ENCODE measurements at regions not wholly inside any gene's neighbourhood (a gene's known extent, or its start where the extent isn't known, plus 50 kb on each side); places are given as distances from the start of the nearest gene placed in this dataset.

GRCh38 chr4:71267244-71267643 is 71.6 kb upstream of the SLC4A4 start:
- Histone ChIP-seq H3K27ac (no peak overlapping the region), H3K4me1 (replicated peaks) (peaks cover 1% of the 10 kb centered on the region; the same call in 1 of the 2 replicates), H3K9me3 (replicated peaks) (no peaks in the 10 kb centered on the region), H3K36me3 (no peaks in the 10 kb centered on the region), H3K27me3 (replicated peaks) (no peaks in the 10 kb centered on the region), H3K4me3 (no peak overlapping the region)
- no peak for DNase-seq (ENCODE audit: low read depth in 1 of 2, low spot score in 2 of 2)

GRCh38 chr4:71268166-71268565 is 70.7 kb upstream of the SLC4A4 start:
- H3K27ac ChIP-seq = no peak overlapping the region
- no peaks in the 10 kb centered on the region for H3K9me3 ChIP-seq (replicated peaks)
- H3K4me1 ChIP-seq (replicated peaks) = no peaks in the 10 kb centered on the region
- H3K4me3 ChIP-seq = no peak overlapping the region
- DNase-seq (ENCODE audit: low read depth in 1 of 2, low spot score in 2 of 2) = no peak
- H3K36me3 ChIP-seq = no peaks in the 10 kb centered on the region
- no peaks in the 10 kb centered on the region for H3K27me3 ChIP-seq (replicated peaks)

- no peaks in the 10 kb centered on the region for H3K36me3 ChIP-seq
- H3K4me1 ChIP-seq (replicated peaks) = no peaks in the 10 kb centered on the region
- no peak for DNase-seq (ENCODE audit: low read depth in 1 of 2, low spot score in 2 of 2)
- H3K9me3 ChIP-seq (replicated peaks) = no peaks in the 10 kb centered on the region
- no peak overlapping the region for H3K4me3 ChIP-seq
- H3K27ac ChIP-seq = no peak overlapping the region
- no peaks in the 10 kb centered on the region for H3K27me3 ChIP-seq (replicated peaks)
These were observed 69.6 kb upstream of the SLC4A4 start for GRCh38 chr4:71269233-71269632.

- no peaks in the 10 kb centered on the region for H3K36me3 ChIP-seq
- no peak for DNase-seq (ENCODE audit: low read depth in 1 of 2, low spot score in 2 of 2)
- H3K27ac ChIP-seq = no peak overlapping the region
- H3K27me3 ChIP-seq (replicated peaks) = no peaks in the 10 kb centered on the region
- H3K4me1 ChIP-seq (replicated peaks) = no peaks in the 10 kb centered on the region
- H3K9me3 ChIP-seq (replicated peaks) = no peaks in the 10 kb centered on the region
- H3K4me3 ChIP-seq = no peak overlapping the region
These were observed 67.9 kb upstream of the SLC4A4 start for GRCh38 chr4:71270901-71271300.

- Histone ChIP-seq H3K36me3 (no peaks in the 10 kb centered on the region), H3K4me3 (no peak overlapping the region), H3K9me3 (replicated peaks) (no peaks in the 10 kb centered on the region), H3K27ac (no peak overlapping the region), H3K27me3 (replicated peaks) (no peaks in the 10 kb centered on the region), H3K4me1 (replicated peaks) (no peaks in the 10 kb centered on the region)
- no peak for DNase-seq (ENCODE audit: low read depth in 1 of 2, low spot score in 2 of 2)
These were observed 65.8 kb upstream of the SLC4A4 start for GRCh38 chr4:71272976-71273375.

- no peaks in the 10 kb centered on the region for H3K27me3 ChIP-seq (replicated peaks)
- H3K36me3 ChIP-seq = no peaks in the 10 kb centered on the region
- no peak overlapping the region for H3K27ac ChIP-seq
- no peak overlapping the region for H3K4me3 ChIP-seq
- DNase-seq (ENCODE audit: low read depth in 1 of 2, low spot score in 2 of 2) = no peak
- H3K4me1 ChIP-seq (replicated peaks) = no peaks in the 10 kb centered on the region
- H3K9me3 ChIP-seq (replicated peaks) = no peaks in the 10 kb centered on the region
These were observed 63.8 kb upstream of the SLC4A4 start for GRCh38 chr4:71275004-71275403.

- Histone ChIP-seq H3K27ac (no peak overlapping the region), H3K27me3 (replicated peaks) (no peaks in the 10 kb centered on the region), H3K4me1 (replicated peaks) (no peaks in the 10 kb centered on the region), H3K4me3 (no peak overlapping the region), H3K9me3 (replicated peaks) (no peaks in the 10 kb centered on the region), H3K36me3 (no peaks in the 10 kb centered on the region)
- no peak for DNase-seq (ENCODE audit: low read depth in 1 of 2, low spot score in 2 of 2)
These were observed 63.2 kb upstream of the SLC4A4 start for GRCh38 chr4:71275570-71275969.

- Histone ChIP-seq H3K27me3 (replicated peaks) (no peaks in the 10 kb centered on the region), H3K27ac (no peak overlapping the region), H3K9me3 (replicated peaks) (no peaks in the 10 kb centered on the region), H3K36me3 (no peaks in the 10 kb centered on the region), H3K4me3 (no peak overlapping the region), H3K4me1 (replicated peaks) (no peaks in the 10 kb centered on the region)
- DNase-seq (ENCODE audit: low read depth in 1 of 2, low spot score in 2 of 2) = no peak
These were observed 61.5 kb upstream of the SLC4A4 start for GRCh38 chr4:71277353-71277752.

GRCh38 chr4:71283642-71284257 is 55.1 kb upstream of the SLC4A4 start:
- no peak for DNase-seq (ENCODE audit: low read depth in 1 of 2, low spot score in 2 of 2)
- Histone ChIP-seq H3K27me3 (replicated peaks) (no peaks in the 10 kb centered on the region), H3K36me3 (no peaks in the 10 kb centered on the region), H3K27ac (no peak overlapping the region), H3K4me1 (replicated peaks) (no peaks in the 10 kb centered on the region), H3K4me3 (no peak overlapping the region), H3K9me3 (replicated peaks) (no peaks in the 10 kb centered on the region)

GRCh38 chr4:71287305-71287704 is 51.5 kb upstream of the SLC4A4 start:
- H3K36me3 ChIP-seq = no peaks in the 10 kb centered on the region
- H3K4me1 ChIP-seq (replicated peaks) = no peaks in the 10 kb centered on the region
- DNase-seq (ENCODE audit: low read depth in 1 of 2, low spot score in 2 of 2) = no peak
- H3K27ac ChIP-seq = no peak overlapping the region
- H3K9me3 ChIP-seq (replicated peaks) = no peaks in the 10 kb centered on the region
- no peaks in the 10 kb centered on the region for H3K27me3 ChIP-seq (replicated peaks)
- no peak overlapping the region for H3K4me3 ChIP-seq

GRCh38 chr4:71288875-71289274 is 49.9 kb upstream of the SLC4A4 start:
- Histone ChIP-seq H3K27ac (no peak overlapping the region), H3K4me1 (replicated peaks) (no peaks in the 10 kb centered on the region), H3K4me3 (no peak overlapping the region), H3K9me3 (replicated peaks) (no peaks in the 10 kb centered on the region), H3K27me3 (replicated peaks) (no peaks in the 10 kb centered on the region), H3K36me3 (no peaks in the 10 kb centered on the region)
- DNase-seq (ENCODE audit: low read depth in 1 of 2, low spot score in 2 of 2) = no peak
